ENCODE measurements at regions not wholly inside any gene's neighbourhood (a gene's known extent, or its start where the extent isn't known, plus 50 kb on each side); places are given as distances from the start of the nearest gene placed in this dataset.

DNA sequence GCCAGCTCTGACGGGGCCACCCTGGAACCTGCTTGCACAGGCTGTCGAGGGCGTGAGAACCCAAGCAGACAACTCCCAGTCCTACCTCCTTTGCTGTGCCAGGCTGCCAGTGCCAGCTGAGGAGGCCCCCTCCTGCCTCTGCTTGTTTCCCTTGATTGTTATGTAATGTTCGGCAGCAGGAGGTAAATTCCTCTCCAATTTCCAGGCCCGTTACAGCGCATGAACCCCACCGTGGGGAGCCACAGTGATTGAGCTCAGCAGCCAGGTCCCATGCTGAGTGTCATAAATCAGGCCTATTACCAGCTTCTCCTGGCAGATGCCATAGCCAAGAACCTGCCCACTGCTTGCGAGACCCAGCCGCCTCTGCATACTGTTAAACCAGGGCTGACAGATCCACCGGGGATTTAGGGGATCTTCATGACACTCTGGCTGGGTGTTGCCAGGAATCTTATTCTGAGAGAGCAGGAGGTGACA, 320.5 kb downstream of the DHX35 start:
- Histone ChIP-seq H3K4me3 (replicated peaks; ENCODE audit: insufficient read depth, low read length) (no peak overlapping the region), H3K27ac (replicated peaks) (no peak overlapping the region), H3K27me3 (ENCODE audit: insufficient read depth, poor library complexity, severe bottlenecking) (no peaks in the 10 kb centered on the region)
- no peak for DNase-seq (ENCODE audit: low read depth in 1 of 2, low spot score in 1 of 2)
- TF ChIP-seq POLR2AphosphoS5 (IDR thresholded peaks at IDR 0.05; ENCODE audit: low read depth): no peak

DNA sequence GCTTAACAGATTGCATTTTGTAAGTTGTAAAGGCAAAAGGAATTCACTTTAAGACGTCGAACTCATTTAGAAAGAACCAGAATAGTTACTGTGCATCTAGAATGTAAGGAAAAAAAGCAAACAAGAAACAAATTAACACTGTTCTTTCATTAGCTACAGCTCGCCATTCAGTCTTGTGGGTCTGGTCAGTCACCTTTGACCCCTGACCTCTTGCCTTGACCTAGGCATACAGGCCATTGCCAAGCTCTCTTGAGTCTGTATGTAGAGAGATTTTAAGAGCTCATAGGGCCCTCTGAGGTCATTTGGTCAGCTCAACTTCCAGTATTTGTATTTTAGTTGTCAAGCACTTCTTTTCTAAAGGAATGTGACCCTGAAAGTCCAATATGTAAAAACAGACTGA, 318.7 kb downstream of the DHX35 start:
- H3K4me3 ChIP-seq (replicated peaks; ENCODE audit: insufficient read depth, low read length): no peak overlapping the region
- DNase-seq (ENCODE audit: low read depth in 1 of 2, low spot score in 1 of 2): no peak
- TF ChIP-seq SPI1 (IDR thresholded peaks at IDR 0.05; ENCODE audit: borderline replicate concordance, low read depth) (no peak), GABPA (IDR thresholded peaks at IDR 0.05; ENCODE audit: low read depth) (no peak), POLR2AphosphoS5 (IDR thresholded peaks at IDR 0.05; ENCODE audit: low read depth) (no peak)
- TF ChIP-seq, protein P1, sequence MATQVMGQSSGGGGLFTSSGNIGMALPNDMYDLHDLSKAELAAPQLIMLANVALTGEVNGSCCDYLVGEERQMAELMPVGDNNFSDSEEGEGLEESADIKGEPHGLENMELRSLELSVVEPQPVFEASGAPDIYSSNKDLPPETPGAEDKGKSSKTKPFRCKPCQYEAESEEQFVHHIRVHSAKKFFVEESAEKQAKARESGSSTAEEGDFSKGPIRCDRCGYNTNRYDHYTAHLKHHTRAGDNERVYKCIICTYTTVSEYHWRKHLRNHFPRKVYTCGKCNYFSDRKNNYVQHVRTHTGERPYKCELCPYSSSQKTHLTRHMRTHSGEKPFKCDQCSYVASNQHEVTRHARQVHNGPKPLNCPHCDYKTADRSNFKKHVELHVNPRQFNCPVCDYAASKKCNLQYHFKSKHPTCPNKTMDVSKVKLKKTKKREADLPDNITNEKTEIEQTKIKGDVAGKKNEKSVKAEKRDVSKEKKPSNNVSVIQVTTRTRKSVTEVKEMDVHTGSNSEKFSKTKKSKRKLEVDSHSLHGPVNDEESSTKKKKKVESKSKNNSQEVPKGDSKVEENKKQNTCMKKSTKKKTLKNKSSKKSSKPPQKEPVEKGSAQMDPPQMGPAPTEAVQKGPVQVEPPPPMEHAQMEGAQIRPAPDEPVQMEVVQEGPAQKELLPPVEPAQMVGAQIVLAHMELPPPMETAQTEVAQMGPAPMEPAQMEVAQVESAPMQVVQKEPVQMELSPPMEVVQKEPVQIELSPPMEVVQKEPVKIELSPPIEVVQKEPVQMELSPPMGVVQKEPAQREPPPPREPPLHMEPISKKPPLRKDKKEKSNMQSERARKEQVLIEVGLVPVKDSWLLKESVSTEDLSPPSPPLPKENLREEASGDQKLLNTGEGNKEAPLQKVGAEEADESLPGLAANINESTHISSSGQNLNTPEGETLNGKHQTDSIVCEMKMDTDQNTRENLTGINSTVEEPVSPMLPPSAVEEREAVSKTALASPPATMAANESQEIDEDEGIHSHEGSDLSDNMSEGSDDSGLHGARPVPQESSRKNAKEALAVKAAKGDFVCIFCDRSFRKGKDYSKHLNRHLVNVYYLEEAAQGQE (IDR thresholded peaks at IDR 0.05; ENCODE audit: insufficient replicate concordance, low read depth): no peak
- TF ChIP-seq, protein P2, sequence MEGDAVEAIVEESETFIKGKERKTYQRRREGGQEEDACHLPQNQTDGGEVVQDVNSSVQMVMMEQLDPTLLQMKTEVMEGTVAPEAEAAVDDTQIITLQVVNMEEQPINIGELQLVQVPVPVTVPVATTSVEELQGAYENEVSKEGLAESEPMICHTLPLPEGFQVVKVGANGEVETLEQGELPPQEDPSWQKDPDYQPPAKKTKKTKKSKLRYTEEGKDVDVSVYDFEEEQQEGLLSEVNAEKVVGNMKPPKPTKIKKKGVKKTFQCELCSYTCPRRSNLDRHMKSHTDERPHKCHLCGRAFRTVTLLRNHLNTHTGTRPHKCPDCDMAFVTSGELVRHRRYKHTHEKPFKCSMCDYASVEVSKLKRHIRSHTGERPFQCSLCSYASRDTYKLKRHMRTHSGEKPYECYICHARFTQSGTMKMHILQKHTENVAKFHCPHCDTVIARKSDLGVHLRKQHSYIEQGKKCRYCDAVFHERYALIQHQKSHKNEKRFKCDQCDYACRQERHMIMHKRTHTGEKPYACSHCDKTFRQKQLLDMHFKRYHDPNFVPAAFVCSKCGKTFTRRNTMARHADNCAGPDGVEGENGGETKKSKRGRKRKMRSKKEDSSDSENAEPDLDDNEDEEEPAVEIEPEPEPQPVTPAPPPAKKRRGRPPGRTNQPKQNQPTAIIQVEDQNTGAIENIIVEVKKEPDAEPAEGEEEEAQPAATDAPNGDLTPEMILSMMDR (IDR thresholded peaks at IDR 0.05; ENCODE audit: insufficient read depth, low read length): no peak
- no peak overlapping the region for H3K27ac ChIP-seq (replicated peaks)
- H3K27me3 ChIP-seq (ENCODE audit: insufficient read depth, poor library complexity, severe bottlenecking): no peaks in the 10 kb centered on the region

DNA sequence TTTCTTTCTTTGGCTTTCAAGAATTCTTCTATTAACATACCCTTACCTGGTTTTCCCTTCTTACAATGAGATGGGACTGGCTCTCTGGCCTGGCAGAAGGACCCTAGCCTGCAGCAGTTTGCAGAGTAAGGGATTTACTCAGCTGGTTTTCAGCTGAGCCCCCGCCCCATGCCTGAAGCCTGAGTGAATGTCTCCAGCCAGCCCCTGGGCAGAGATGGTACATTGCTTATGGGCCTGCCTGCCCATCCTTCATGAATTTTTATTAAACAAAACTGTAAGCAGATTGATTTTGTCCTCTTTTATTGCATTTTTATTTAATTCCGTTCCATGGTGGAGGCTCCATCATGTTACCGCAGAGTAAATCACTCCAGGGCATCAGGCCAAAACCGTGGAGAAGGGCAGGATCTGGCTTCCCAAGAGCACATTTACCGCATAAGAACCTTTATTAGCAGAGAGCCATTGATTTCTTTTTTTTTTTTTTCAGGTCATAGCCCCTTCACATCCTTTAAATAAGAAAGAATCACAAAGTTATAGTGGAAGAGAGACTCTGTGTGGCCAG, 316.2 kb downstream of the DHX35 start:
- Histone ChIP-seq H3K27ac (replicated peaks) (no peak overlapping the region), H3K27me3 (ENCODE audit: insufficient read depth, poor library complexity, severe bottlenecking) (no peaks in the 10 kb centered on the region), H3K4me3 (replicated peaks; ENCODE audit: insufficient read depth, low read length) (no peak overlapping the region)
- TF ChIP-seq SPI1 (IDR thresholded peaks at IDR 0.05; ENCODE audit: borderline replicate concordance, low read depth) (no peak), POLR2AphosphoS5 (IDR thresholded peaks at IDR 0.05; ENCODE audit: low read depth) (no peak), GABPA (IDR thresholded peaks at IDR 0.05; ENCODE audit: low read depth) (no peak)
- TF ChIP-seq, protein P1 (IDR thresholded peaks at IDR 0.05; ENCODE audit: insufficient replicate concordance, low read depth): no peak
- TF ChIP-seq, protein P2 (IDR thresholded peaks at IDR 0.05; ENCODE audit: insufficient read depth, low read length): no peak
- DNase-seq (ENCODE audit: low read depth in 1 of 2, low spot score in 1 of 2): no peak

DNA sequence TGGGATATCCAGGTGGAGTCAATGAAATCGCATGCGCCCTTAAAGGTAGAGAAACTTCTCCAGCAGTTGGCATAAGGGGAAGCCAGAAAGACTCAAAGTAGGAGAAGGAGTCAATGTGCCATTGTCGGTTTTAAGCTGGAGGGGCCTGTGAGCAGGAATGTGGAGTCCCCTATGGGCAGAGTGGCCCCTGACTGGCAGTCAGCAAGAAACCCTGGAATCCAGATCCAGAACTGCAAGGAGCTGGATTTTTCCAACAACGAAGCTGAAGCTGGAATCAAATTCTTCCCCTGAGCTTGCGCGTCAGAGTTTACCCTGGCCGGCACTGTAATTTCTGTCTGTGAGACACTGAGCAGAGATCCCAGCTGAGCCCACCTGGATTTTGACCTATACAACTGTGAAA, 315.0 kb downstream of the DHX35 start:
- no peak for DNase-seq (ENCODE audit: low read depth in 1 of 2, low spot score in 1 of 2)
- no peak overlapping the region for H3K27ac ChIP-seq (replicated peaks)
- H3K27me3 ChIP-seq (ENCODE audit: insufficient read depth, poor library complexity, severe bottlenecking): no peaks in the 10 kb centered on the region
- H3K4me3 ChIP-seq (replicated peaks; ENCODE audit: insufficient read depth, low read length): no peak overlapping the region
- no peak for TF ChIP-seq POLR2AphosphoS5 (IDR thresholded peaks at IDR 0.05; ENCODE audit: low read depth)
- no peak for TF ChIP-seq GABPA (IDR thresholded peaks at IDR 0.05; ENCODE audit: low read depth)
- TF ChIP-seq, protein P2 (IDR thresholded peaks at IDR 0.05; ENCODE audit: insufficient read depth, low read length): no peak
- TF ChIP-seq, protein P1 (IDR thresholded peaks at IDR 0.05; ENCODE audit: insufficient replicate concordance, low read depth): no peak
- no peak for TF ChIP-seq SPI1 (IDR thresholded peaks at IDR 0.05; ENCODE audit: borderline replicate concordance, low read depth)
